Ectodermal cell (in vitro differentiated cells): ENCODE measurements at regions not wholly inside any gene's neighbourhood (a gene's known extent, or its start where the extent isn't known, plus 50 kb on each side); places are given as distances from the start of the nearest gene placed in this dataset.

Experiments
- H3K27ac ChIP-seq: 2 replicates; pipeline ENCODE4 v1.7.0; 2013; ENCODE audit warnings: mild to moderate bottlenecking, low read depth, low read length; ENCODE audit not compliant: insufficient read depth, poor library complexity, severe bottlenecking
- H3K27me3 ChIP-seq: 2 replicates; pipeline ENCODE4 v1.7.0; 2013; ENCODE audit warnings: mild to moderate bottlenecking, low read length; ENCODE audit not compliant: insufficient read depth, control insufficient read depth, poor library complexity, severe bottlenecking
- H3K36me3 ChIP-seq: one replicate; pipeline ENCODE4 v1.7.0; 2013; ENCODE audit warnings: low read length; ENCODE audit not compliant: control insufficient read depth, insufficient read depth
- H3K4me1 ChIP-seq: one replicate; pipeline ENCODE4 v1.7.0; 2013; ENCODE audit warnings: low read length; ENCODE audit not compliant: control insufficient read depth, insufficient read depth
- H3K4me3 ChIP-seq: 2 replicates; pipeline ENCODE4 v1.7.0; 2013; ENCODE audit warnings: low read depth, low read length, control low read depth; ENCODE audit not compliant: insufficient read depth
- H3K9me3 ChIP-seq: 2 replicates; pipeline ENCODE4 v1.7.0; 2013; ENCODE audit warnings: mild to moderate bottlenecking, low read length, moderate library complexity; ENCODE audit not compliant: control insufficient read depth
- WGBS, 2 experiments: methylation state at CpG; one replicate each; pipeline ENCODE4 v1.1.7; 2013; ENCODE audit warnings: missing lambda C conversion rate in 2 of 2; 5-methylcytosine and 5-hydroxymethylcytosine counted together

GRCh38 chr11:80694385-80694784 is 1253.6 kb upstream of the TENM4 start:
- no peaks in the 10 kb centered on the region for H3K27me3 ChIP-seq
- H3K27ac ChIP-seq, result no peak overlapping the region
- H3K4me1 ChIP-seq, result no peaks in the 10 kb centered on the region
- no peak overlapping the region for H3K4me3 ChIP-seq
- H3K9me3 ChIP-seq, result no peaks in the 10 kb centered on the region
- no peaks in the 10 kb centered on the region for H3K36me3 ChIP-seq

- no peaks in the 10 kb centered on the region for H3K9me3 ChIP-seq
- no peak overlapping the region for H3K27ac ChIP-seq
- no peaks in the 10 kb centered on the region for H3K27me3 ChIP-seq
- 82 to 90% methylated on average over 2 of the region's 2 CpGs for WGBS, 2 experiments
- H3K4me1 ChIP-seq, result no peaks in the 10 kb centered on the region
- H3K36me3 ChIP-seq, result no peaks in the 10 kb centered on the region
- H3K4me3 ChIP-seq, result no peak overlapping the region
Measured at GRCh38 chr11:80687941-80688340, 1247.1 kb upstream of the TENM4 start.

- Histone ChIP-seq H3K9me3 (no peaks in the 10 kb centered on the region), H3K36me3 (no peaks in the 10 kb centered on the region), H3K4me3 (no peak overlapping the region), H3K27me3 (no peaks in the 10 kb centered on the region), H3K27ac (no peak overlapping the region), H3K4me1 (no peaks in the 10 kb centered on the region)
- 91% methylated on average over 4 of the region's 4 CpGs for WGBS, 2 experiments
Measured at GRCh38 chr11:80686889-80687288, 1246.1 kb upstream of the TENM4 start.

- Histone ChIP-seq H3K9me3 (no peaks in the 10 kb centered on the region), H3K4me1 (no peaks in the 10 kb centered on the region), H3K4me3 (no peak overlapping the region), H3K27ac (no peak overlapping the region), H3K27me3 (no peaks in the 10 kb centered on the region), H3K36me3 (no peaks in the 10 kb centered on the region)
Measured at GRCh38 chr11:80673566-80673965, 1232.7 kb upstream of the TENM4 start.

- H3K27ac ChIP-seq, result no peak overlapping the region
- WGBS, 2 experiments, result 95 to 98% methylated on average over 3 of the region's 3 CpGs
- no peak overlapping the region for H3K4me3 ChIP-seq
- H3K9me3 ChIP-seq, result no peaks in the 10 kb centered on the region
- H3K4me1 ChIP-seq, result no peaks in the 10 kb centered on the region
- H3K36me3 ChIP-seq, result no peaks in the 10 kb centered on the region
- H3K27me3 ChIP-seq, result no peaks in the 10 kb centered on the region
Measured at GRCh38 chr11:80669620-80670019, 1228.8 kb upstream of the TENM4 start.

GRCh38 chr11:80668039-80668438 is 1227.2 kb upstream of the TENM4 start:
- H3K9me3 ChIP-seq, result no peaks in the 10 kb centered on the region
- H3K27ac ChIP-seq, result no peak overlapping the region
- H3K36me3 ChIP-seq, result no peaks in the 10 kb centered on the region
- no peak overlapping the region for H3K4me3 ChIP-seq
- 82 to 92% methylated on average over 5 of the region's 6 CpGs for WGBS, 2 experiments
- no peaks in the 10 kb centered on the region for H3K4me1 ChIP-seq
- no peaks in the 10 kb centered on the region for H3K27me3 ChIP-seq

GRCh38 chr11:80655834-80656233 is 1215.0 kb upstream of the TENM4 start:
- Histone ChIP-seq H3K9me3 (no peaks in the 10 kb centered on the region), H3K27ac (no peak overlapping the region), H3K27me3 (no peaks in the 10 kb centered on the region), H3K4me1 (no peaks in the 10 kb centered on the region), H3K4me3 (no peak overlapping the region), H3K36me3 (no peaks in the 10 kb centered on the region)
- WGBS, 2 experiments, result 90 to 92% methylated on average over 2 of the region's 2 CpGs

- no peak overlapping the region for H3K27ac ChIP-seq
- no peaks in the 10 kb centered on the region for H3K4me1 ChIP-seq
- 47 to 69% methylated on average over 1 to 2 of the region's 2 CpGs for WGBS, 2 experiments
- no peak overlapping the region for H3K4me3 ChIP-seq
- no peaks in the 10 kb centered on the region for H3K9me3 ChIP-seq
- H3K27me3 ChIP-seq, result no peaks in the 10 kb centered on the region
- H3K36me3 ChIP-seq, result no peaks in the 10 kb centered on the region
Measured at GRCh38 chr11:80650966-80651365, 1210.1 kb upstream of the TENM4 start.

GRCh38 chr11:80649186-80649585 is 1208.4 kb upstream of the TENM4 start:
- no peaks in the 10 kb centered on the region for H3K4me1 ChIP-seq
- no peak overlapping the region for H3K27ac ChIP-seq
- H3K27me3 ChIP-seq, result no peaks in the 10 kb centered on the region
- 98 to 100% methylated on average over 3 of the region's 5 CpGs for WGBS, 2 experiments
- no peaks in the 10 kb centered on the region for H3K9me3 ChIP-seq
- no peak overlapping the region for H3K4me3 ChIP-seq
- no peaks in the 10 kb centered on the region for H3K36me3 ChIP-seq

- no peaks in the 10 kb centered on the region for H3K36me3 ChIP-seq
- no peaks in the 10 kb centered on the region for H3K27me3 ChIP-seq
- no peak overlapping the region for H3K27ac ChIP-seq
- no peak overlapping the region for H3K4me3 ChIP-seq
- WGBS, 2 experiments, result 93 to 97% methylated on average over 3 of the region's 3 CpGs
- no peaks in the 10 kb centered on the region for H3K9me3 ChIP-seq
- H3K4me1 ChIP-seq, result no peaks in the 10 kb centered on the region
Measured at GRCh38 chr11:80638296-80638695, 1197.5 kb upstream of the TENM4 start.

- H3K4me3 ChIP-seq, result no peak overlapping the region
- H3K9me3 ChIP-seq, result no peaks in the 10 kb centered on the region
- no peak overlapping the region for H3K27ac ChIP-seq
- H3K36me3 ChIP-seq, result no peaks in the 10 kb centered on the region
- no peaks in the 10 kb centered on the region for H3K27me3 ChIP-seq
- WGBS, 2 experiments, result 91 to 94% methylated on average over 1 of the region's 2 CpGs
- H3K4me1 ChIP-seq, result no peaks in the 10 kb centered on the region
Measured at GRCh38 chr11:80637571-80637970, 1196.7 kb upstream of the TENM4 start.
